HG03457 (cell line): ENCODE measurements at regions not wholly inside any gene's neighbourhood (a gene's known extent, or its start where the extent isn't known, plus 50 kb on each side); places are given as distances from the start of the nearest gene placed in this dataset.

Experiments used
- ATAC-seq: cut with Tn5 transposase; IDR thresholded peaks from one replicate; pipeline ENCODE4 v1.9.1; 2021; ENCODE audit warnings: moderate number of reproducible peaks; ENCODE audit not compliant: unreplicated experiment

GRCh38 chr5:173718469-173718868 is 102.0 kb upstream of the BOD1 start:
- no peak for ATAC-seq

- ATAC-seq = no peak
Measured at GRCh38 chr5:173719731-173720082, 103.3 kb upstream of the BOD1 start.

GRCh38 chr5:173720286-173720952 is 104.0 kb upstream of the BOD1 start:
- ATAC-seq = no peak

GRCh38 chr5:173720953-173721600 is 104.6 kb upstream of the BOD1 start:
- no peak for ATAC-seq

GRCh38 chr5:173721601-173722232 is 105.3 kb upstream of the BOD1 start:
- no peak for ATAC-seq

- ATAC-seq = no peak
Measured at GRCh38 chr5:173726846-173727557, 110.6 kb upstream of the BOD1 start.

- no peak for ATAC-seq
Measured at GRCh38 chr5:173727839-173728778, 111.7 kb upstream of the BOD1 start.

GRCh38 chr5:173729079-173729765 is 112.8 kb upstream of the BOD1 start:
- ATAC-seq = no peak

GRCh38 chr5:173730632-173731298 is 114.3 kb upstream of the BOD1 start:
- no peak for ATAC-seq

- no peak for ATAC-seq
Measured at GRCh38 chr5:173733021-173733420, 116.6 kb upstream of the BOD1 start.

- no peak for ATAC-seq
Measured at GRCh38 chr5:173733425-173733824, 117.0 kb upstream of the BOD1 start.

- peak; percentile 59 for ATAC-seq
Measured at GRCh38 chr5:173733831-173734501, 117.5 kb upstream of the BOD1 start.

GRCh38 chr5:173734716-173735115 is 118.3 kb upstream of the BOD1 start:
- no peak for ATAC-seq

GRCh38 chr5:173735184-173735583 is 118.7 kb upstream of the BOD1 start:
- ATAC-seq = no peak

GRCh38 chr5:173735691-173736090 is 119.2 kb upstream of the BOD1 start:
- ATAC-seq = no peak

- ATAC-seq = no peak
Measured at GRCh38 chr5:173736374-173736773, 119.9 kb upstream of the BOD1 start.

- peak; percentile 78 for ATAC-seq
Measured at GRCh38 chr5:173736923-173737412, 120.5 kb upstream of the BOD1 start.

- no peak for ATAC-seq
Measured at GRCh38 chr5:173739741-173740140, 123.3 kb upstream of the BOD1 start.

GRCh38 chr5:173740400-173740799 is 124.0 kb upstream of the BOD1 start:
- no peak for ATAC-seq
